ENCODE measurements at regions not wholly inside any gene's neighbourhood (a gene's known extent, or its start where the extent isn't known, plus 50 kb on each side); places are given as distances from the start of the nearest gene placed in this dataset.

DNA sequence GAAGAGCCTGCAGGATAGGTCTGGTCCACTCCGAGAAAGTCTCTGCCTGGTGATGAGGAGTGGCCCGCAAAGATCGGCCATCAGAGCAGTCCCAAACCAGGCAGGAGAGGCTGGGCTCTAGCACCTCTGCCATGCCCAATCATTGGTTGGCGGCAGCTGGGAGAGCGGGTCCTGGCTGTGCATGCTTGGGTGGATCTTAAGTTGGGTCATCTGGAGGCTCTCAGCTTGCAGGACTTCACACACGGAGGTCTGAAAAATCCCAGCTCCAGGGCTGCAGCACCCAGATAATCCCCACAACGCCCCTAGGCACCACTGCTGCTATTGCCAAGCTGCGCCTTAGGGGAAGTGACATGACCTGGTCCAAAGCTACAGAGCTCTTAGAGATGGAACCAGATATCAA, 766.7 kb upstream of the TBX3 start:
- no peak for DNase-seq (ENCODE audit: low spot score)

DNA sequence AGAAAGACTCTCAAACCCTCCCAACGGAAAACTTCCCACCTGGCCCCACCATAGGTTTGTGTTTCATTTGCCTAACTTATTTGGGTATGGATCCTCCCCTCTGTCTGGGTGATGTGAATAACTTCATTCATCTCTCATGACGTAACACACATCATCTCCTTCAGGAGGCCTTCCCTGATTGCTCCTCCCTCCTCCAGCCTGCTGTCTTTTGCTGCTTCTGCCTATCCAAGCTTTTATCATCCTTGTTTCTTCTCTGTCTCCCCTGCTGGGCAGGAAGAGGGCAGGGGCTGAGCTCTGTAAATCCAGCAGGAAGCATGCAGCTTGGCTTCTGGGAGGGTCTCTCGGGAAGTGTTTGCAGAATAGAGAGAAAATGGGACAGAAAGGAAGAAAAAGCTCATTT, 766.0 kb upstream of the TBX3 start:
- no peak for DNase-seq (ENCODE audit: low spot score)
- TF ChIP-seq, protein P1, sequence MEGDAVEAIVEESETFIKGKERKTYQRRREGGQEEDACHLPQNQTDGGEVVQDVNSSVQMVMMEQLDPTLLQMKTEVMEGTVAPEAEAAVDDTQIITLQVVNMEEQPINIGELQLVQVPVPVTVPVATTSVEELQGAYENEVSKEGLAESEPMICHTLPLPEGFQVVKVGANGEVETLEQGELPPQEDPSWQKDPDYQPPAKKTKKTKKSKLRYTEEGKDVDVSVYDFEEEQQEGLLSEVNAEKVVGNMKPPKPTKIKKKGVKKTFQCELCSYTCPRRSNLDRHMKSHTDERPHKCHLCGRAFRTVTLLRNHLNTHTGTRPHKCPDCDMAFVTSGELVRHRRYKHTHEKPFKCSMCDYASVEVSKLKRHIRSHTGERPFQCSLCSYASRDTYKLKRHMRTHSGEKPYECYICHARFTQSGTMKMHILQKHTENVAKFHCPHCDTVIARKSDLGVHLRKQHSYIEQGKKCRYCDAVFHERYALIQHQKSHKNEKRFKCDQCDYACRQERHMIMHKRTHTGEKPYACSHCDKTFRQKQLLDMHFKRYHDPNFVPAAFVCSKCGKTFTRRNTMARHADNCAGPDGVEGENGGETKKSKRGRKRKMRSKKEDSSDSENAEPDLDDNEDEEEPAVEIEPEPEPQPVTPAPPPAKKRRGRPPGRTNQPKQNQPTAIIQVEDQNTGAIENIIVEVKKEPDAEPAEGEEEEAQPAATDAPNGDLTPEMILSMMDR (IDR thresholded peaks at IDR 0.05): no peak
- no peak overlapping the region for H3K4me3 ChIP-seq
- H3K27ac ChIP-seq: no peak overlapping the region

More for the DNA sequence above, 766.7 kb upstream of the TBX3 start:
- TF ChIP-seq, protein P1 (IDR thresholded peaks at IDR 0.05): no peak
- Histone ChIP-seq H3K4me3 (no peak overlapping the region), H3K27ac (no peak overlapping the region)

DNA sequence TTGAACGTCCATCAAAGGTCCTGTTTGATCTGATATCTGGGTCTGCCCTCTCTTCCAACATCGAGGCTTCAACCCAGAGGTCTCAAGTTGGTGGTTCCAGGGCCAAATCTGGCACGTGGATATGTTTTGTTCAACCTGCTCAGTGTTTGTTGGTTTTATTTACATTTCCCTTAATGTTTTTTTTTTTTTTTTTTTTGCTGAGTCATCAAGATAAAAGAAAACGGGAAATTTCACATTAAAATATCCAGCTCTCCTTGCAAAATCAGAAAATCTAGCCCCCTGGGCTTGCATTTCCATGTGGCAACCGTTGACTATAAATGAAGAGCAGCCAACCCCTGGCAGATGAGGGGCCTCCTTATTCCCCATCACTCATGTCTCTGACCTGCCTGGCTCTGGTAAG, 765.6 kb upstream of the TBX3 start:
- Histone ChIP-seq H3K27ac (no peak overlapping the region), H3K4me3 (no peak overlapping the region)
- no peak for DNase-seq (ENCODE audit: low spot score)
- TF ChIP-seq, protein P1 (IDR thresholded peaks at IDR 0.05): no peak

DNA sequence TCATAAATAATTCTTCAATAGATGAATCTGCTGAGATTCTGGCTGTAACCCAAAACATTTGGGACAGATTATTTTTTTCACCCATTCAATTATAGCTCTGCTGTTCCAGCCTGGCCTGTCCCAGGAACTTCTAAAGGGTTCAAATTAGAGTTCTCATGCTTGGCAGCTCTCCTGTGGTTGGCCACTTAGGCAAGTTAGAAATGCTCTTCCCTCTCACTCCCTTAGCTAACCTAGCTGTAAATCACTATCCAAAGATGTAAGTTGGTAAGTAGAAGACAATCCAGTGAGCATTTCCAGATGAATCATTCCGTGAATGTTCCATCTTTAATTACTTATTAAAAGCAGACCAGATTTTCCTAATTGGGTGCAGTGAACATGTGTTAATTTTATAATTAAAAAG, 760.4 kb upstream of the TBX3 start:
- Histone ChIP-seq H3K4me3 (no peak overlapping the region), H3K27ac (no peak overlapping the region)
- DNase-seq (ENCODE audit: low spot score): no peak
- TF ChIP-seq, protein P1 (IDR thresholded peaks at IDR 0.05): no peak

DNA sequence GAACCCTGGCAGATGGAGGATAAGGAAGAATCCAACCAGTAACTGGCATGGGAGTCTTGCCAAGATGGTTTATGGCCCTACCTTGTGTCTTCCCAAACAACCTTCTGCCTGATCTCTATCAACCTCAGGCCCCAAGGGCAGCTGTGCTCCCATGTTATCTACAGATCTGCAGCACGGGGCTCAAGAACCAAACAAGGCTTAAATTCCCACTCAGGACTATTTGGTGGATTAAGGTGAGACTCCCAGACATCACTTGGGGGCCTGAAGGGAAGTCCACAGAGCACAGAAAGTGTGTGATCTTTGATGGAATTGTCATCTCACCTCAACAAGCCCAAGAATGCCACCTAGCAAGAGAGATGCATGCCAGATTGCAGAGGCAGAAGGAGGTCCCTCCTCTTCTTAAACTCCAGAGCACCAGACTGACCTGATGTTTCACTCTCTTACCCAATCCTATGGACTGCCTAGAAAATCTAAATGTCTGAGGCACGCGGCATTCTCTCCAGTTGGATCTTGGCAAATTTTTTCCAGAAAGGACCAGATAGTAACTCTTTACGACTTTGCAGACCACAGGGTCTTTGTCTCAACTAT, 759.5 kb upstream of the TBX3 start:
- Histone ChIP-seq H3K27ac (no peak overlapping the region), H3K4me3 (no peak overlapping the region)
- TF ChIP-seq, protein P1 (IDR thresholded peaks at IDR 0.05): no peak
- no peak for DNase-seq (ENCODE audit: low spot score)

DNA sequence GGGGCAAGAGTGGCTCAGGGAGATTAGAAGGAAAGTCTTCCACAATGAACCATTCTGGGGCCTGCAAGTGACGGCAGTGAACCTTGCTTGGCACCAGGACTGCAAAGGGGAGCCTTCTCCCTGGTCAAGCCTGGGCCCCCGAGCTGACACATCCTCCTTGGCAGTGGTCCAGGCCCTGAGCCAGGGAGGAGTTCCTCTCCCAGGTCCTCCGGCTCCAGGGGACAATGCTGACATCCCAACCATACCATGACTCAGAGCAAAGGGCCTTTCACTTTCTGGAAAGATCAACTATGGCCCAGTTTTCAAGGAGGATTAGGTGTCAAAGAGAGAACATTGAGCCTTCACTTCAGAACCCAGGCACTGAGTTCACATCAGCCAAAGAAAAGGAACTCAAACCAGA, 756.5 kb upstream of the TBX3 start:
- Histone ChIP-seq H3K4me3 (no peak overlapping the region), H3K27ac (no peak overlapping the region)
- TF ChIP-seq, protein P1 (IDR thresholded peaks at IDR 0.05): no peak
- DNase-seq (ENCODE audit: low spot score): no peak

DNA sequence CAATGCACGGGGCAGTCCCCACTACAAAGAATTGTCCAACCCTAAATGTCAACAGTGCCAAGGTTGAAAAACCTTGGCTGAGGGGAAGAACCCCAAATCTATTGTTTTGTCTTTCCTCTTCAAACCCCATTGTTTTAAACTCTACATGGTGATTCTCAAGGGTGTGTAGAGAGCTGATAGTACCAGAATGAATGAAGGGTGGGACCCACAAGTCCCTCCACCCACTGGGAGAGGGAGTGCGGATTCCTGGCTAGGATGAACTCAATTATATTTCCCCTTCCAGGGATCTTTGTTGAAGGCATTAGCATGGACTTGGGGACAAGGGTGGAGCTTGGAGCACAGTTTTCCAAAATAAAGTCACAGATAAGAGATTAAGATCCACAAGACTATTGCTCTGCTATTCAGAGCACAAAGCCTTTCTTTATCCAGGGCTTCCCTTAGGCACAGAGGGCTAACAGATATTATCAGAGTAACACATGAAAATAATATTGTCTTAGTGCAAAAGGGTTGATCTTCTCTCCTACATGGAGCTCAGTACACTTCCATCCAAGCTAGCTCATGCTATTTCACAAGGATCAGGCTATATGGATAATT, 755.1 kb upstream of the TBX3 start:
- TF ChIP-seq, protein P1 (IDR thresholded peaks at IDR 0.05): no peak
- H3K27ac ChIP-seq: no peak overlapping the region
- DNase-seq (ENCODE audit: low spot score): no peak
- no peak overlapping the region for H3K4me3 ChIP-seq

All from coronary artery (tissue), 2 donors.